ENCODE measurements at regions not wholly inside any gene's neighbourhood (a gene's known extent, or its start where the extent isn't known, plus 50 kb on each side); places are given as distances from the start of the nearest gene placed in this dataset.

GRCh38 chr12:116628450-116628793, 69.2 kb downstream of the MAP1LC3B2 start:
- TF ChIP-seq CTCF (conservative IDR thresholded peaks at IDR 0.05; ENCODE audit: low read depth, low read length) (no peak), EZH2 (IDR thresholded peaks at IDR 0.05; ENCODE audit: low read length, unreplicated experiment) (no peak), EZH2phosphoT487 (IDR thresholded peaks at IDR 0.05; ENCODE audit: borderline replicate concordance, low read length) (no peak)

Measured in PC-3 (cell line).